NOMO-1 treated with dmso at 0.1 percent for 144 hours (cell line): ENCODE measurements at regions not wholly inside any gene's neighbourhood (a gene's known extent, or its start where the extent isn't known, plus 50 kb on each side); places are given as distances from the start of the nearest gene placed in this dataset.

ENCODE experiments used
- DNase-seq: peaks from one replicate; lab custom pipeline; 2025; ENCODE audit not compliant: unreplicated experiment; lab: John Stamatoyannopoulos, UW

GRCh38 chr20:61163031-61163430 is 89.0 kb upstream of the CDH4 start:
- no peak for DNase-seq

DNA sequence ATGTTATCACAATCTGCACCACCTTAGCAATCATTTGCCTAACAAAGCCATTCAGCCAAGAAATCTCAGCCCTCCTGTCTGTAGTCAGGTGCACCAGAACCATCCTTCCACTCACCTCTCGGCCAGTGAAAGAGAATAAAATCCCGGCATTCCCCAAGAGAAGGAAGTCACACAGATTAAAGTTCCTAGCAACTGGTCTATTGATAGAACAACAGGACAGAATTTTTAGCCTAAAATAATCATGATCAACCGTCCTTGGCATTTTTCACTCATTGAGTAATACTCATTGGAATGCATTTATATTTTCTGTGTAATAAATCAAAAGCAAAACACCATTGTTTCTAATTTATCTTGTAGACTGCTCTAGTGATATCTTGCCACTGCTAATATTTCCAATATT is 85.7 kb upstream of the CDH4 start:
- DNase-seq = no peak

DNA sequence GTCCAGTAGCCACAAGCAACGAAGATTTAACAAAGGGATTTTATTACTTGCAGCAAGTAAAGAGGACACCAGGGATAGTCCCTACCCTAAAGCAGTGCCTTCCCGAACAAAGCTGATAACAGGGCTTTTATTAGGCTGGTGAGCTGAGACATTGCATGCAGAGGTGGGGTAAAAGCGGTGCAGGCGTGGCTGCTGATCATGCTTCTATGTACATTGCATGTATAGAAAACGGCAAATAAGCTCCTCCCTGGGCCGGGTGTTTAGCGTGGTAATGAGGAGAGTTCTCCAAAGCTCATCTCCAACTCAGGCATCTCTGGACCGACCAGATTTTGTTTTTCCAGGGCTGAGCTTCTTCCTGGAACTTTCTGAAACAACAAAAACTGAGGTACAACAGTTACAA is 83.5 kb upstream of the CDH4 start:
- no peak for DNase-seq

DNA sequence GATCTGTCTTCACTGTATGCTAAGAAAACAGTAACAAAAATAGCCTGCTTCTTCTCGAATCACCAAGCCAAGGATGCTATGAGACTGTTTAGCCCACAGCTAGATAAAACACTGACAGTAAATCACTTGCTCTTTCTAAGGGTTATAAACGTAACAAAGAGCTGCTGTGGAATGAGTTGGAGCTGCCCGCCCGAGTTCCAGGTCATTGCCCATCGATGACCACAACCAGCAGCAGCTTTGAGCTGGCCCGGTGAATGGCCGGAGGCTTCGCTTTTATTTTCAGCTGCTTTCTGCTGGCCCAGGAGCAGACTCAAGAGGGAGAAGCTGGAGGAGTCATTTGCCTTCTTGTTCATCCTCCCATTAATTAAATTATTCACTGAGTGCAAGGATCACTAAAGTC is 82.2 kb upstream of the CDH4 start:
- no peak for DNase-seq

DNA sequence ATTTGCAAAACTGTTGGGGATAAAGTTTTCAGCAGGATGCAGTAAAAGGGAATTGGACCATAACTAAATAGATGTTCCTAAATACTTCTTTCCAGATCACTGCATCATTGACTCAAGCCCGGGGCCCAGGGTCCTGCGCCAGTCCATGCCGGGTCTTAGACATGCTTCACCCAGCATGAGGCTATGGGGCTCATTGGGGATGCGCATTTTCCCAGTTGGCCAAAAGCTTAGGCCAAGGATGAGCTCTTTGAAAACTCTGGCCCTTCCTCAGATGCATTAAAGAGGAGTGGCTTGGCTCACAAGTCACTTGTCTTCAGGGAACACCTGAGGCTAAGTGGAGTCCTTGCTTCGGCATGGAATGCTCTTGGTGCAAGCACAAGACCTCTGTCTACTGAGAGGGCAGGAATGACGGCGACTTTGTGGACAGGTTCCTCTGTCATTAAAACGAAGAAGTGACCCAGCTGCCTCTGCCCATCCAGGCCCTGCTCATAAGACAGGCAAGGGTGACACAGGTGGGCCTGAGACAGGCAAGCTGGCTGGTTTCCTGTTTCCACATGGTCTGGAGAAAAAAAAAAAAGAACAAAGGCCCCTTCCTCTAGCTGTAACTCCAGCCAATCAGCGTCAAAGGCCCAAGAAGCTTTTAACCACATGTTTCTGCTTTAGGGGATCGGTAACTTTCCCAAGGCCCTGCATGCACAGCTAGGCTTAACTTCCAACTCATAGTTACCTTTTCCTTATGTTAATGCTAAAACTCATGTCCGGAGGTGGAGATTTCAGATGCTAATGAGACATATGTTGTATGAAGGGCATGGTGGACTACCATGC is 81.4 kb upstream of the CDH4 start:
- DNase-seq = no peak

- no peak for DNase-seq
Observed at GRCh38 chr20:61173267-61173666, 78.8 kb upstream of the CDH4 start.

DNA sequence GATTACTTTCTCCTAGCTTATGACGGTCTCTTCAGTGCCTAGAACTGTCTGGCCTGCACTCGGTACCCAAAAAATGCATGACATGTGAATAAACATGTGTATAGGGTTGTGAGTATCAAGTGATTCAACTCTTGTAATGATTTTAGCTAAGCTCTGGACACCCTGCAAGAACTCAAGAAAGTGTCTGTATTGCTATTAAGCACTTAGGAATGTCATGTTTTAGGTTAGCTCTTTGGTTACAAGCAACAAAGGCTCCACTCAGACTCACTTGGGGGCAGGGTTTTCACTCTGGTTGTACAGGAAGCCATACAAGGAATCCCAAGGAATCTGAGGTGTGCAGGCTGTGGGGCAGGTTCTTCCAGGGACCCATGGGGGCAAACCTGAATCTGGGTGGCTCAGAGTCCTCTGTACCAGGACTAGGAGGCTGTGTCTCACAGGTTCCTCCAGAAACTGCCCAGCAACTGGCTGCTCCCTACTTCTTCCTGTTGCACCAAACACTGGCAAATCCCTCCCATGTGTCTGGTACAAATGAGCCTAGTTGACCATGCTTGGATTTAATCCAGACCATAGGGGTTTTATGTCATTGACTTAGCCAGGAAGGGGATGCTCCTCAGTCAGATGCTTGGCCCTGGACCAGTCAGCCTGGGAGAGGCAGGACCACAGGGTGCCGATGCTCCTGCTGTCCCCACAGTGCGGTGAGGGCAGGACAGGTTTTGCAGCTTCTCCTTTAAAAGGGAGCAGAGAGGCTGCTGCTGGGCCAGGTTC is 77.9 kb upstream of the CDH4 start:
- no peak for DNase-seq

GRCh38 chr20:61176874-61177273 is 75.2 kb upstream of the CDH4 start:
- no peak for DNase-seq

DNA sequence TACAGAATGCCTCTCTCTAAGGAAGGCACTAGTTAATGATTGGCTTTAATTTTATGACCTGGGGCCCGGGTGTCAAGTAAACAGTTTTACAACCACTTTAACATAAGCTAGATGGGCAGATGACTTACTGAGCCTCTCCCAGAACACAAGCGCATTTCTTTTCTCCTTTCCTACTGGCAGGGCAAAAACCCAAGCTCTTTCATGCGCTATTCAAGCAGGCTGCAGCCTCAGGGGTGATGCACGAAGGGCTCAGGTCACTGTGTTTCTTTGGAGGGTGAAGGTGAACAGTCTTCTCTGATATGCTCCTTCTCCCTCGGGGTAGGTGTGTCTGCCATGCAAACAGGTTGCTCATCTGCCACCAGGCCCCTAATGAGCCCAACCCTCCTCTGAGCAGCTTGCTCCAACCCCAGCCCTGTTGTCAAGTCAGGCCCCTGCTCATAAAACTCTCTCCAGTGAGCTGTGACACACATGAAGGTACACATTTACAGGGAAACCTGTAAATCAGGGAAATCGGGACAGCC is 73.5 kb upstream of the CDH4 start:
- no peak for DNase-seq

GRCh38 chr20:61184194-61184593 is 67.9 kb upstream of the CDH4 start:
- DNase-seq = no peak

DNA sequence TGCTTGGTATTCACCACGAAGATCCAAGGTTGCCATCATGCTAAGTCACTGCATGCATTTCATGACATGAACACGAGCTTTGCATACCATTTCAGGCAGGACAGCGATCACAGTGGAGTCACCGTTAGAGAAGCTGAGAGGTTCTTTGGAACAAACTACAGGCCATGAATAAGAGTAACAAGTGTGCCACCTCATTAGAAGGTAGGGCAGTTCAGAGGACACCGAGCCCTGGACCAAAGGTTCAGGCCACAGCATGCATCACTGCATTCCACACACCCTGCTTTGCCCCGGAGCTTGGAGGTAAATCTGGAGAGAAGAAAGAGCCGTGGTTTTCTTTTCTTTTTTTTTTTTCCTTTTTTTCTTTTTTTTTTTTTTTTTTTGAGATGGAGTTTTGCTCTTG is 66.9 kb upstream of the CDH4 start:
- DNase-seq = no peak

DNA sequence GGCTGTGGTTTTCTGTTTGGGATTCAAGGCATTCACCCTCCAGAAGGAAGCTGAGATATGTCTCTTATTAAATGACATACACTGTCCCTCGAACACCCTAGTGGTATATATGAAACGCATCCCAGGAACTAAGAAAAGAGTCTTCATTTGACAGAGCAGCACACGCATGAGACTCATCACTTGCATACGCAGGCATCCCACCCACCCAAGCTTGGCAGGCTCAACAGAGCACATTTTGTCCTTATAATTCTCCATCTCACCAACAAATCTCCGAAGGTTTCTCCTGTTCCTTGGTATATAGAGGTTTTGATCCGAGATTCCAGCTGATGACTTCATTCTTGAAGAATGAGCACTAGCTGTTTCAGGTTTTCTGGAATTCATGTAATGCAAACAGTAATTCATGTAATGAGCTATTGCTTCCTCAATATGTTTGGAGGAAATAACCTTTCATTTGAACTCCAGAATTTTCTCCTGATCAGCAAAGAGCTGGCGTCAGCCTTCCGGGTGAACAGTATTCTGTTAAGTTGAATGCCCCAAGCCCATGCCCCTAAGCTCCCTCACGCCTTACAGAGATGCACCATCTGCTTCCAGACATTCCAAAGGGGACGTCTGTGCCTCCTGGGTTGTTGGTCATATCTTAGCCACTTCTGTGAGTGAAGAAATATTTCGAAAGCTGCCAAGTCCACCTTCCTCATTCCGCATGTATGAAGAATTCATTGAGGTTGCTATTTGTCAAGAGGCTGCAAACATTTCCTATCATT is 66.0 kb upstream of the CDH4 start:
- no peak for DNase-seq

DNA sequence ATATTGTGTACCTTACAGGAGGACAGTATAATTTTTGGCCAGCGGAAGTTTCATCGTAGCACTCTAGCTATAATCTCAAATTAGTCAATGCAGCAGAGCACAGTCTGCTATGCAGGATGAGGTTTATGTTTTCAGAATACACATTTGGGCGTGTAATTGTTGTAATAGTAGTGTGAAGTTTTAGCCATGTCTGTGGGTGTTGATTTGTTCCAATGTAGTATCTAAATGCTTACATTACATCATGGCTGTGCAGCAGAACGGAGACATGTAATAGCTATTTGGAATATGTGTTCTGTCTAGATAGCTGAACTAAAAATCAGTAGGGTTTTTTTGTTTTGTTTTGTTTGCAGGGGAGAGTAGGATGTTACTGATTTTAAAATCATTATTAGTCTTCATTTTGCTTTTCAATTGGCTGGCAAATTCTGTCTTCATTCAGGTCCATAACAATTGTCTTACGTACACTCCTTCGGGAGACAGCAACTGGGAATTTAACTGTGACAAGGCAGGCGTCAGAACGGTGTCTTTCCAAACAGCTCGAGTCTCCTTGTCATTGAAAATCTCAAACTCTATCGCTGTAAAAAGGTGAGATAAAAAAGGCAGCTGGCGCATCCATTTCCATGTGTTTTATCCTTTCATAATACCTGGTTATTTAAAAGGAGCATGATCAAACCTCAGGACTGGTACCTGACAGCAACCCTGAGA is 65.1 kb upstream of the CDH4 start:
- no peak for DNase-seq

- DNase-seq = no peak
Observed at GRCh38 chr20:61189534-61189933, 62.5 kb upstream of the CDH4 start.

DNA sequence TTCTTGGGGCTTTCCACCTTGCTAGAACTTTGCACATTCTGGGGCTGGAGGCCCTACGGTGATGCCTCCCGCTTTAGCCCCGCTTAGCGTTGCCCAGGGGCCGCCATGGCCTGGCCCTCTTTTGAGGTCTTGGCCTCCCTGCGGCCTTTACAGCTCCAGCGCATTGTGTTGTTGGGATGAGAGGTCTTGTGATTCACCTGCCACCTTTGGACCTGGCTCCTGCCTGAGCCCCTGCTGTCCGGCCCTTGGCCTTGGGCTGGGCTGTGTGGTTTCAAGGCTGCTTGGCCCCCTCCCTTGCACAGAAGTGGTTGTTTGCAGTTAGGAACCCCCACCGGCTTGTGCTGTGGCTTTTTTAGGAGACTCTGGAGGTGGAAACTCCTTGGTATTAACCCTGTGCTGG is 61.0 kb upstream of the CDH4 start:
- DNase-seq = no peak

GRCh38 chr20:61192337-61192950 is 59.6 kb upstream of the CDH4 start:
- DNase-seq = no peak

DNA sequence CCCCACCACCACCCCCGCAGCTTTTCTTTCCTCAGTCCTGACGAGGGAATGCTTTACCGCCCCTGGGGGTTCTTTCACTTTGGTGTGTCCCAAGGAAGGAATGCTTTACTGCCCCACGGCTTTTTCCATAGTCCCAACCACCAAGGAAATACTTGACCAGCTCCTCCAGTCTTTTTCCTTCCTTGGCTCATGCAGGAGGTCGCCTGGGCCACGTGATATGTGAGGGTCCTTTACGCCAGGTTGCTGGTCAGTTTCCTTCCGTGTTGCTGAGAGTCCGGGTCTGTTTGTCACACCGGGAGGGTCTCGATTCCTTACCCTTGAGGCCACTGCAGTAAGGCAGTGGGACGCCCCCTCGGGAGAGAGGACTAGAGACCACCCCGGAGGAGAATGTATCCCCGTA is 58.9 kb upstream of the CDH4 start:
- DNase-seq = no peak
